Stimulated activated CD4-positive, alpha-beta T cell treated with anti-CD3 and anti-CD28 coated beads, Interleukin-12 subunit alpha, Interleukin-12 subunit beta, amount 100 ng/mL, for 48 hours (primary cell): ENCODE measurements at regions not wholly inside any gene's neighbourhood (a gene's known extent, or its start where the extent isn't known, plus 50 kb on each side); places are given as distances from the start of the nearest gene placed in this dataset.

Experiments used
- DNase-seq, 3 donors: peaks; one replicate each; pipeline ENCODE4 v3.0.0-alpha.2; 2020; ENCODE audit warnings: low read depth in 2 of 3, low spot score in 1 of 3

GRCh38 chr3:109532257-109533216 is 195.2 kb upstream of the DPPA4 start:
- DNase-seq = peak in 2 of 3 donors; percentile 7 to 15

DNA sequence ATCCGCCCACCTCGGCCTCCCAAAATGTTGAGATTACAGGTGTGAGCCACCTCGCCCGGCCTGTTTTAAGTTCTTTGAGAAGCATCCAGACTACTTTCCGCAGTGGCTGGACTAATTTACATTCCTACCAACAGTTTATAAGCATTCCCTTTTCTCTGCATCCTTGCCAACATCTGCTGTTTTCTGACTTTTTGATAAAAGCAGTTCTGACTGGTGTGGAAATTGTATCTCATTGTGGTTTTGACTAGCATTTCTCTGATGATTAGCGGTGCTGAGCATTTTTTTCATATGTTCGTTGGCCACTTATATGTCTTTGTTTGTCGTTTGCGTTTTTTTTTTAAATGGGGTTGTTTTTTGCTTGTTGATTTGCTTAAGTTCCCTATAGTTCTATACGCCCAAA is 208.4 kb upstream of the DPPA4 start:
- no peak for DNase-seq

GRCh38 chr3:109548192-109548938 is 211.0 kb upstream of the DPPA4 start:
- no peak for DNase-seq

DNA sequence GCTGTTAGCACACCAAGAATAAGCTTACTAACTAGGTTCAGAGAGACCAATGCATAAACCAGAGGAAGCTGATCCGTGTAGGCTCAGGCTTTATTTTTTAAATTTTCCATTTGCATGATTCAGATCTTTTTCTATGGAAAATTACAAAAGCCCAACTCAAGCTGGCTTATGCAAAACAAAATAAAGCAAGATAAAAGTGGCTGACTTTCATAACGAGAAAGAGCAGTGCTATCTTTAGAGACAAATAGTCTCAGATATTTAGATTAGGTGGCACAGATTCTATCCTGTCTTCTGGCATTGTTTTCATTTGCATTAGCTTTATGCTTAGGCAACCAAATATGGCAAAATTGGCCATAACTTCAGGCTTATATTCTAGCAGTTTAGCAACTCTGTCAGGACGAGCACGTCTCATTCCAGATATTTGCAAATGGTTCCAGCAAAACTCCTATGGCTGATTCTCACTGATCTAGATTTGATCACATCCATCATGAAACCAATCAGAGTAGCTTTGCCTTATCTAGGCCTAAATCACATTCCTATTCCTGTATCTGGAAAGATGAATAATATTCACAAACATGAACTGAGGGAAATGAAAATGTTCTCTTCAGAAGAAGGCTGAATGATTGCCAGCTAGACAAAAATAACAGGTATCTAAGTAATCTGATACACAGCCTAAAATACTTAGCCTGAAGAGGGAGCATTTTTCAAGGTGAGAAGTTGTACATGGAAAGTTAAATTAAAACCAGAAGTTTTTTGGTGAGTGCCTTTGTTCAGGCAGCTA is 216.4 kb upstream of the DPPA4 start:
- no peak for DNase-seq

- no peak for DNase-seq
These were observed 222.0 kb upstream of the DPPA4 start for GRCh38 chr3:109559389-109559788.

DNA sequence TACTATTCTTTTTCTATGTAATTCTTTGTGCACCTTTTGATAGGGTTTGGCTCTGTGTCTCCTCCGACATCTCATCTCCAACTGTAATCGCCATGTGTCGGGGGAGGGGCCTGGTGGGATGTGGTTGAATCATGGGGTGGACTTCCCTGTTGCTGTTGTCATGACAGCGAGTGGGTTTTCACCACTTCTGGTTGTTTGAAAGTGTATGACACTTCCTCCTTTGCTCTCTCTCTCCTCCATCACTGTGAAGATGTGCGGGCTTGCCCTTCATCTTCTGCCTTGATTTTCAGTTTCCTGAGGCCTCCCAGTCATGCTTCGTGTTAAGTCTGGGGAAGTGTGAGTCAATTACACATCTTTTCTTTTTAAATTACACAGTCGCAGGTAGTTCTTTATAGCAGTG is 225.8 kb upstream of the DPPA4 start:
- DNase-seq = peak in 1 of 3 donors; percentile 12

DNA sequence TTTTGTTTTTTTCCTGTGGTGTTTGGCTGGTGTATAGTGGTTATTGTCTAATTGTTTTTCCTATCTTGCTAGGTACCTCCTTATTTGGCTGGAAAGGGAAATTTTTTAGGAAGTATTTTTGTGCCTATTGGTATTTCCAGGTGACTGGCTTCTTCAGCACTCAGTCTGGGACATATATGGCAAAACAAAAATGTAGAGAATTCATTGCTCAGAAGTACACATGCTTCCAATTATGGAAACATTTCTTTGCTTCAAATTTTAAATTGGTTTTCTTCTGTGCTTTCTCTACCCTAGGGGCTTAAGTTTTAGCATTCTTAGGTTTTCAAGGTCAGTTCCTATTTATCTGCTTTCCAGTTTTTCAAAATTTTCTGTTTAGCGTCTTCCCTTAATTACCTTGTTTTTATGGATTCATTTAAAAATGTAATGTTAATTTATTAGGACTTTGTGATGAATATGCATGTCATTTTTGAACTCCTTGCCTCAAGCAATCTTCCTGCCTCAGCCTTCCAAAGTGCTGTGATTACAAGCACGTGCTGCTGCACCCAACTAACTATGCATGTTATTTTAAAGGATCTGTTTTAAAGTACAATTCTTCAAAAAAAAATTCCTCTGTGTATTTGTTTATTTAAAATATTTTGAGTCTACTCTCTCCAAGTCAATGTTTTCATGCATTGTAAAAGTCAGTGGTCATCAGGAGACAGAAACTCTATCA is 231.9 kb upstream of the DPPA4 start:
- DNase-seq = no peak

DNA sequence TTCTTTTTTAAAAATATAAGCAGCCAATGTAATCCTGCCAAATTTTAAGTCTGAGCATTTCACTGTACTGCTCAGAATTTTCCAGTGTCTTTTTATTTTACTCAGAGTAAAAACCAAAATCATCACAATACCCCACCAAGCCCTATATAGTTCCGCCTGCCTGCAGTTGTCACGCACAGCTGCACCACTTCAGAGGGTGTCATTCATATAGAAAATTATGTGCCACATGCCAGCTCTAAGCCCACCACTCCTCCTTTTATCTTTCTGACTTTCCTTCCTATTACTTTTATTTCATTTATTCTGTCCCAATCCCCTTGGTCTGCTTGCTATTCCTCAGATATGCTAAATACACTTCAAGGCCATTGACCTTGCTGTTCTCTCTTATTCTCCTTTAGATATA is 233.1 kb upstream of the DPPA4 start:
- DNase-seq = no peak

DNA sequence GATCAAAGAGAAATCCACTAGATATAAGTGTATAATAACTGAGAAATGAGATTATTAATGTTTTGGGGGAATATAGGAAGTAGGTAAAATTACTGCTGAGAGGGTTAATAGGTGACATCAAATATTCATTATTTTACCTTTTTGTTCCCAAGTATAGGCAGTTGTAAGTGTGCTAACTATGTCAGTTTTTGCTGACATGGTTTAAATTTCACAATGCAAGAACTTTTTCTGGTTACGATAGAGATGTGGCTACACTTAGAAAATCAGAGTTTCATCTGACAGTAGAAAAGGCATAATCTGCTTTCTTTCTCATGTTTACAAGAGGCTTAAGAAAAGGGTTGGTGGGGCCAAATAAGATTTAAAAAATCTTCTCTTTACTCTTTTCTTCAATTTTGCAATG is 235.0 kb upstream of the DPPA4 start:
- DNase-seq = no peak

GRCh38 chr3:109596991-109597390 is 259.6 kb upstream of the DPPA4 start:
- no peak for DNase-seq

GRCh38 chr3:109597444-109597843 is 260.1 kb upstream of the DPPA4 start:
- no peak for DNase-seq

GRCh38 chr3:109607897-109608296 is 270.6 kb upstream of the DPPA4 start:
- no peak for DNase-seq

DNA sequence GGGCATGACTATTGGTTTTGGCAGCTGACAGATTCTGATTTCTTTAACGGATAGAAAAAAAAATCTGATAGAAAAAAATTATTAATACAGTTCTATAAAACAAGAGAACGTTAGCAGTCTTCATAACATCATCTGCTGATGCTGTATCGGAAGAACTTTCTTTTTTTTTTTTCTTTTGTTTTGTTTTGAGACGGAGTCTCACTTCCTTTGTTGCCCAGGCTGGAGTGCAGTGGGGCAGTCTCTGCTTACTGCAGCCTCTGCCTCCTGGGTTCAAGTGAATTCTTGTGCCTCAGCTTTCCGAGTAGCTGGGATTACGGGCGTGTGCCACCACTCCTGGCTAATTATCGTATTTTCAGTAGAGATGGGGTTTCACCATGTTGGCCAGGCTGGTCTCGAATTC is 271.2 kb upstream of the DPPA4 start:
- no peak for DNase-seq

- DNase-seq = no peak
These were observed 281.5 kb upstream of the DPPA4 start for GRCh38 chr3:109618766-109619378.

DNA sequence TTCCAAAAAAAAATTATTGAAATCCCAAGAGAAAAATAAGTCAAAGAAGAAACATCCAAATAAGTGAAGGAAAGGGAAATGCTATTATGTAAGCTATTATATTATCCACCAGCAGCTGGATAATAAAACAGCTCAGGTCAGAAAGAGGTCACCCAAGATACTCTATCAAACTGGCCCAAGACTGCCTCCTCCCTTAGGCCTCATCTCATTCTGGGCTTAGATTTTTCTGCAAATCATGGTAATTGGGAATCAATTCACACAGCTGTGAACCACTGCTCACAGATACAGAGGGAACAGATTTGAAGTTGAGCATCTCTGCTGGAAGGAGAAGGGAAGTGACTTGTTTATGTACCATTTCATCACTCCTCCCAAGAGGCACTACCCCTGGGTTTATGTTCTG is 294.6 kb upstream of the DPPA4 start:
- DNase-seq = no peak

DNA sequence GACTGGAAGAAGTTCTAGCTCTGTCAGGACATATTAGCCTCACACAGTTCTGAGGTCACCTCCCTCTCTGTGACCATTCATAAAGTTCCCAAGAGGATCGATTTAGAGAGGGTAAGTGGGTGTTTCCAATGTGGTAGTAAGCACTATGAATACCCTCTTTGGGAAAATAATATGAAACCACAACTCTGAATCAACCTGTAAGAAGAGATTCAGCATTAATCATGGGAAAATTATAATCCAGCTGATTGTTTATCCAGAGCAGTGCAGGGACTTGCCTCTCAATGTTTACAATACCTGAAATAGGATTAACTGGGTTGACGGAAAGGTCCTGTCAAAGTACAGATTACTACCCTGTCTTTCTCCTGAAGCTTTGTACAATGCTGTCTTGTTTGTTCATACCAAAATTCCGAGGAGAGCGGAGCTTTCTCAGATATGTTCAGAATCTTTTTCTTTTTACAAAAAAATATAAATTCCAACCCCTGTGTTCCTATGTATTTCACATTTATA is 302.9 kb upstream of the DPPA4 start:
- no peak for DNase-seq

GRCh38 chr3:109642025-109642424 is 304.7 kb upstream of the DPPA4 start:
- DNase-seq = no peak

DNA sequence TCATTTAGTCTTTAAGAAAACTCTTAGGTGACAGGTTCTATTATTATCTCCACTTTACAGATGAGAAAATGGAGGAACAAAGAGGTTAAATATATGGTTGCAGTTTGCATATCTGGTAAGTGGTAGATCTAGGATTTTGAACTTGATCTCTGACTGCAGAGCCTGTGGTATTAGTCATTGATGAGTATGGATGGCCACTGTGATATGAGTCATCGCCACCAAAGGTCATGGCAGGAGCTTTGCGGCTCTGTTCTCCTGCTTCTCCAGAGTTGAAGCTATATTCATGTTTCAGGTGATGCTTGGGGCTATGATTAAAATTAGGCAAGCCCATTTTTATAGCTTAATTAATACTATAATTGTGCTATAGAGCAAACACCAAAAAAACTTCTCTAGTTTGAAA is 306.2 kb upstream of the DPPA4 start:
- no peak for DNase-seq

GRCh38 chr3:109644332-109644731 is 307.0 kb upstream of the DPPA4 start:
- no peak for DNase-seq

DNA sequence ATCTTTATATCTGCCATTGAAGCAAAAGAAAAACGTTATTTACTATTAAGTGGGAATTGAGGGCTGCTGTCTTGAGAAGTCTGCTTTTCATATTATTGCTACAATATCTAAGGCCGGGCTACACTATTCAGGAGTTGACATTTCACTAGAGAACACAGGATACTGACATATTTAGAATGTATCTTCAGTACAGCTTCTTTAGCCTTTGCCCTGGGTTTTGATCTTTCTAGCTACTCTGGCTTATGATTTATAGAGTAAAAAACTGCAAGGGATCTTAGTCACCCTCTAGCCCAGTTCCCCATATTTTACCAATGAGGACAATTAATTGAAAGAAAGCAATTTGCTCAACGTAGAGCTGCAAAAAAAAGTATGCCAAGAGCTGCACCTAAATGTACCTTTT is 307.4 kb upstream of the DPPA4 start:
- DNase-seq = no peak
